HG02840 (cell line): ENCODE measurements at regions not wholly inside any gene's neighbourhood (a gene's known extent, or its start where the extent isn't known, plus 50 kb on each side); places are given as distances from the start of the nearest gene placed in this dataset.

Experiments used
- ATAC-seq: cut with Tn5 transposase; IDR thresholded peaks from one replicate; pipeline ENCODE4 v1.9.1; 2021; ENCODE audit warnings: mild to moderate bottlenecking, moderate library complexity, moderate number of reproducible peaks; ENCODE audit not compliant: unreplicated experiment, low FRiP score

GRCh38 chr20:17796091-17796563, 96.4 kb downstream of the BANF2 start:
- ATAC-seq = no peak

GRCh38 chr20:17795501-17796071, 95.8 kb downstream of the BANF2 start:
- no peak for ATAC-seq

DNA sequence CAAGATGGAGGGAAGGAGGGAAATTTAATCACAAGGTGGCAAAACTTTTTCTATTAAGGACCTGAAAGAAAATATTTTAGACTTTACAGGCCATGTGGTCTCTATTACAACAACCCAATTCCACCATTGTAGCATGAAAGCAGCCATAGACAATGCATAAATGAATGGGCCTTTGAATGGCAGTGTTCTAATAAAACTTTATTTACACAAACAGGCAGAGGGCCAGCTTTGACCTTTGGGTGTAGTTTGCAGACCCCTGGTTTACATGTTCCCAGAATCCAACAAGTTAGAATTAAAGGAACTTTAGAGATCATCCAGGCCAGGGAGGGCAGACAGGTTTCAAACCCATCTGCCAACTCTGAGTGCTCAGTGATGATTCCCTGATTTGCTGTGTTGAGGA, 95.2 kb downstream of the BANF2 start:
- ATAC-seq = no peak

GRCh38 chr20:17794400-17794799, 94.6 kb downstream of the BANF2 start:
- no peak for ATAC-seq

DNA sequence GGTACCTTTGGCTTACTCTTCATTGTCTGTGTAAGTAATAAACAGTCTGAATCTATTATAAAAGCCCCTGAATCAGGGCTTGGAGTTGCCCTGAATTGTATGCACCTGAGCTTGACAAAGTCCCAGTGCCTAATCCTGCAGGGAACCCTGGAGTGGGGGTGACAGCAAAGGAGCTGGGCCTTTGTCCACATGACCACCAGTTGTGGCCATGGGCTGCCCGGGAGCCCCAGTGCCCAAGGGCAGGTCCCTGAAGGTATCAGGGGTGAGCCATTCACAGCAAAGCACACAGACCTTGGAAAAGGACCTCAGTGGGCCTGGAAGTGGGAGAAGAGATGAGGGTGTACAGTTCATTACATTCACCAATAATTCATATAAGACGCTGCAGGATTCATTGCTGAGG, 94.2 kb downstream of the BANF2 start:
- no peak for ATAC-seq

DNA sequence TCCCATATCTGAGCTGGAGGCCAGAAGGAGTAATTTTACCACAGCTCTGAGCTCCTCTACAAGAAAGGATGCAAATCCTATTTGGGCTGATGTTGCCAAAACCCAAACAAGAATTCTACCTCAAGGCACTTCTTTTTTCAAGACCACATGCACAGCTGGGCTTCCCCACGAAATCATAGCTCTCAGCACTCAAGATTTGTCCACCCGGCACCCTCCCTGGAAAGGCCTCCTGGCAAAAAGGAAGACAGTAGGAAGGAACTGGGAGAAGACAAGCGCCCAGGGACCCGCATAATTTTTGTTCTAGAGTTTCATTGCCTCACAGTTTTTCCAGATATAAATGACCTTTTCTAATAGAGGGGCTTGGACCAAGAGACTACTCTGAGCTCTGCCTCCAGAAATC, 90.5 kb downstream of the BANF2 start:
- ATAC-seq = no peak

DNA sequence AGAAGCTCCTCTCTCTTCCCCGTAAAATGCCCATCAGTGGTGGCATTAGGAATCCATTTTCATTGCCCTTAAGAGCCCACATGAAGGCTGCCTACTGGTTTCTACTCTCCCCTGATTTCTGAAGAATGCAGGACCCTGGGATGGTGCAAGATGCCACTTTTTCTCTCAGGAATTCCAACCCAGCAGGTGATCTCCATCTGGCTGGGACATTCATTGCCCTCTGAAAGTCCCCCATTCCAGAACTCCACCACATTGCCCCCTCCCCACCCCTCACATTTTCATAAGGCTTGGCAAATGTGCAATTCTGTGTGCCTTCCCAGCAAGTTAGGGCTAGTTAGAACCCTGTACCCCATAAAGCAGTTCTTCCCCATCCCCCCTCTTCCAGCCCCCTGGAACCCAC, 88.0 kb downstream of the BANF2 start:
- ATAC-seq = no peak

DNA sequence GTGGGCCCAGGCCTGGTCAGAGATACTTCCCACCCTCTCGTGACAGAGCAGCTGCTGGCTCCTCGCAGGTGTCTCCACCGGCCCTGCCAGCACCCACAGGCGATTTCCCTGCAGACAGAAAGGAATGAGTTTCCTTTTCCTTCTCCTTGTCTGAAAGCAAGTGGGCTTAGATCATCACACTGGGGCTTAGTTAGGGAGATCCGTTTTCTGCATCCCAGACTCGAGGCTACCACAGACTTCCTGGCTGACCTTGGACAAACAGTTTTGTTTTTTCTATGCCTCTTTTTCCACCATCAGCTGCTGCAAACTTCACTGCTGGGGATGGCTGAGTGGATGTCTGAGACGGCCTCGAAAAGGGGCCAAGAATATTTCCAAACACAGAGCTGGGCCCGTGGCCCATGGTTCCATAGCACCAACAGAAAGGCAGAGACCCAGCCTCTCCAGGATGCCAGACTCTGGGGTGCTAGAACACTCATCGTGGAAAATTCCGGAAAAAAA, 86.5 kb downstream of the BANF2 start:
- no peak for ATAC-seq
